NCI-H1694 treated with DMSO at 0.1 percent for 48 hours (cell line): ENCODE measurements at regions not wholly inside any gene's neighbourhood (a gene's known extent, or its start where the extent isn't known, plus 50 kb on each side); places are given as distances from the start of the nearest gene placed in this dataset.
"Not testable (repeated sequence)": the region's sequence is repeated elsewhere in the genome, so short reads cannot be mapped to it uniquely, and the experiment has no call there.

ENCODE experiments used
- DNase-seq: peaks from one replicate; lab custom pipeline; 2025; lab: John Stamatoyannopoulos, UW

DNA sequence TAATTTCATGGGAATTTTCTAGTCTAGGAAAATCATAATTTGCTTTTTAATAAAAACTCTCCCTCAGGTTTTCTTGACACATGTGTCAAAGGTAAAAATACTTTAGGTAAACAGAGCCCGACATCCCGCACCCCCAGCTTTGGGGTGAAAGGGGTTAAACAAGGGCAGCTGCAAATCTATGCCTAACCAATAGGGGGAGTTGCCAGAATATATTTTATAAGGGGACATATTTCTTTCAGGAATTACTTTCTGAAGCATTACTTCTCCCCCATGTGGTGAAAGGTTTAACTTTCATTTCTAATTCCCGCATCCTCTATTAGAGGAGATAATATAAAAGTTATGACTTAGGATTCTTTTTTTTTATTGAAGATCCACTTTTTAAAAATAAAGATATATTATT is 53.9 kb upstream of the HEPH start:
- peak; percentile 22 for DNase-seq

DNA sequence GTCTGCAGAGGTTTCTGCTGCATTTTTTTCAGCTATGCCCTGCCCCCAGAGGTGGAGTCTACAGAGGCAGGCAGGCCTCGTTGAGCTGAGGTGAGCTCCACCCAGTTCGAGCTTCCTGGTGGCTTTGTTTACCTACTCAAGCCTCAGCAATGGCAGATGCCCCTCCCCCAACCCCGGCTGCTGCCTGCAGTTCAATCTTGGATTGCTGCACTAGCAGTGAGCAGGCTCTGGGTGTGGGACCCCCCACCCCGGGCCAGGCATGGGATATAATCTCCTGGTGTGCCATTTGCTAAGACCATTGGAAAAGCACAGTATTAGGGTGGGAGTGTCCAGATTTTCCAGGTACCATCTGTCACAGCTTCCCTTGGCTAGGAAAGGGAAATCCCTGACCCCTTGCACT is 56.2 kb upstream of the HEPH start:
- DNase-seq = not testable (repeated sequence)

DNA sequence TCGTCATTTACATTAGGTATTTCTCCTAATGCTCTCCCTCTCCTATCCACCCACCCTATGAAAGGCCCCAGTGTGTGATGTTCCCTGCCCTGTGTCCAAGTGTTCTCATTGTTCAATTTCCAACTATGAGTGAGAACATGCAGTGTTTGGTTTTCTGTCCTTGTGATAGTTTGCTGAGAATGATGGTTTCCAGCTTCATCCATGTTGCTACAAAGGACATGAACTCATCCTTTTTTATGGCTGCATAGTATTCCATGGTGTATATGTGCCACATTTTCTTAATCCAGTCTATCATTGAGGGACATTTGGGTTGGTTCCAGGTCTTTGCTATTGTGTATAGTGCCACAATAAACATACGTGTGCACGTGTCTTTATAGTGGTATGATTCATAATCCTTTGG is 61.6 kb upstream of the HEPH start:
- not testable (repeated sequence) for DNase-seq

DNA sequence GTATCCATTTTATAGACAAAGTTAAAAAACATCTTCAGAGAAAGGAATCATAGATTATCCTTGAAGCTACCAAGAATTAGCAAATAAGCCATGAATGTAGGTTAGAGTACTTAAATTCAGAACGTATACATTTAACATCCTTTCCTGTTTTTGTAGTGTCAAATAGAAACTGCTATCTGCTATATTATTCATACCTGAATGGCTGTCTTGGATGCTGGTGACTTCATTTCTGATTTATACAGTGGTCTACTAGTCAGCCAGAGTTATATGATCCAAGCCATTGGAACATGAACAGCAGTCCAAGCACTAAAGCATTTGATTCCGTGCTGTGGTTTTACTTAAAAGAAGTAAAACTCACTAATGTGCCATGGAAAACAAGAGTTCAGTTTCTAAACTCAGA is 58.3 kb upstream of the VSIG4 start:
- no peak for DNase-seq

DNA sequence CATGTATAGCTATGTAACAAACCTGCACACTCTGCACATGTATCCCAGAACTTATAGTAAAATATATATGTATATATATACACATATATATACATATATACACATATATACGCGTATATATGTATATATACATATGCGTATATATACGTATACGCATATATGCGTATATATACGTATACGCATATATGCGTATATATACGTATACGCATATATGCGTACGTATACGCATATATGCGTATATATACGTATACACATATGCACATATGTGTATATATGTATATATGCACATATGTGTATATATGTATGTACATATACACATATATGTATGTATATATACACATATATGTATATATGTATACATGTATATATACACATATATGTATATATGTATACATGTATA is 57.1 kb upstream of the VSIG4 start:
- DNase-seq = not testable (repeated sequence)

DNA sequence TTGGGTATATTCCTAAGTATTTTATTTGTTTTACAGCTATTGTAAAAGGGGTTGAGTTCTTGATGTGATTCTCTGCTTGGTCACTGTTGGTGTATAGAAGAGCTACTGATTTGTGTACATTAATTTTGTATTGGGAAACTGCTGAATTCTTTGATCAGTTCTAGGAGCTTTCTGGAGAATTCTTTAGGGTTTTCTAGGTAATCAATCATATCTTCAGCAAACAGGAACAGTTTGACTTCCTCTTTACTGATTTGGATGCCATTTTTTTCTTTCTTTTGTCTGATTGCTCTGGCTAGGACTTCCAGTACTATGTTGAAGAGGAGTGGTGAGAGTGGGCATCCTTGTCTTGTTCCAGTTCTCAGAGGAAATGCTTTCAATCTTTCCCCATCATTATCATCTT is 50.1 kb upstream of the VSIG4 start:
- DNase-seq = not testable (repeated sequence)
